Inferior parietal cortex (tissue), 1 donor: ENCODE measurements at regions not wholly inside any gene's neighbourhood (a gene's known extent, or its start where the extent isn't known, plus 50 kb on each side); places are given as distances from the start of the nearest gene placed in this dataset.

ENCODE experiments used
- DNase-seq: peaks from one replicate; pipeline ENCODE4 v3.0.0-alpha.2; 2016; ENCODE audit errors: extremely low spot score

DNA sequence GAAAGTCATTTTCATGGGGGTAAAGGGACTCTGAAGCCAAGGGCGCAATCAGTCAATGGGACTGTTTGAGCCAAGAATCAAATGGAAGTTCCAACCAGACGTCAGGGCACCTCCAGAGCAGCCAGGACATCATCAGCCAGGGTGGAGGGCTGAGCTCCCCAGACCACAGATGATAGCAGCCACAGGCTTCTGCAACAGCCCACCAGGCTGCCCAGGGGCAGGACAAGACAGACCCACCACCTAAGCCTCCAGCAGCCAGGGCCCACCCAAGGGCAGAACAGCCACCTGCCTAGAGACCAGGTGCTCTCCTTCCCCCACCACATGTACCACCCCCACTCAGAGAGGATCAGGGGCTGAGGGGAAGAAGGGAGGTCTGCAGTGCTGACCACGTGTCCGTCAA is 53.8 kb upstream of the SLC66A3 start:
- DNase-seq: no peak

DNA sequence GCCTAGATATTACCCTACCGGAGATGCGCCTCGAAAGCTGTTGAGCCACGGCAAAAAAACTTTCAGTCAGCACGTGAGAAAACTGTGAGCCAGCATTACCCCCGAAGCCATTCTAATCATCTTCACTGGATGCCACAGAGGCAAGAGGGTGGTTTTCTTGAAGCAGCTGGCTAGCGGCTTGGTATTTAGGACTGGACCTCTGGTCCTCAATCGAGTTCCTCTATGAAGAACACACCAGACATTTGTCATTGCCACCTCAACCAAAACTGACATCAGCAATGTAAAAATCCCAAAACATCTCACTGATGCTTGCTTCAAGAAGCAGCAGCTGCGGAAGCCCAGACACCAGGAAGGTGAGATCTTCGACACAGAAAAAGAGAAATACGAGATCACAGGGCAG is 52.8 kb upstream of the SLC66A3 start:
- no peak for DNase-seq

DNA sequence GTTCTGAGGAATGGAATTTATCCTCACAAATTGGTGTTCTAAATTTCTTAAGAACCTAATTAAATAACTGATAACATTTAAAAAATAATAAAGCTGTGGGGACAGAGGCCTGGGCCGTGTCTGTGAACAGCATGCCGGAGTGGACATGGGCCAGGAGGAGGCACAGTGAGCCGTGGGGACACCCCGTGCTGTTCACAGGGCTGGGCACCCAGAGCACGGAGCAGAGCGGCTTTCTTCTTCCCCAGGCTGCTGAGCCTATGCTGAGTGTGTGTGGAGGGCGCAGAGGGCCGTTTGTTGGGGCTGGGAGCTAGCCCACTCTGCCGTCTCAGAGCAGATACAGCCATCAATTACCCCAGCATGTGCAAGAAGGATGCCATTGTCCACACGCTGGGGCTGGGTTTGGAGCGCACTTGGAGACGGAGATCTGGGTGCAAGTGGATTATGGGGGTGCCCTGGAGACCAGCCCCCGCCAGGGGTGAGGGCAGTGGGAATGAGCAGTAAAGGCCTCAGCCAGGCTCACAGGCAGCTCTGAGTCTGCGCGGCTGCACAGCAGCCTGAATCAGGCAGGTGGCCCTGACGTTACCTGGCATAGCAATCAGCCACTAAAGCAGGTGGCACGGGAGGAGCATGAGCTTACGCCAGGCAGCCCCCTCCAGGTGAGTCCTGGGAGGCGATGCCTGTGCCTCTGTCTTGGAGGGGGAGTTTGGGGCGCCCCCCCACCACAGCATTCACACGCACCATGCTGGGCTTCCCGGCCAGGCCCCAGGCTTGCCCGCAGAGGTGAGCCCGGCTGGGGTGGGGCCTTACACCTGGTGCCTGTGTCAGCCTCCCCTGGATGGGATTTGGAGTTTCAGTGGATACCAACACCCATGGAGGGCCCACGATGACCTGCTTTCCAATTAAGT is 52.1 kb upstream of the SLC66A3 start:
- no peak for DNase-seq

DNA sequence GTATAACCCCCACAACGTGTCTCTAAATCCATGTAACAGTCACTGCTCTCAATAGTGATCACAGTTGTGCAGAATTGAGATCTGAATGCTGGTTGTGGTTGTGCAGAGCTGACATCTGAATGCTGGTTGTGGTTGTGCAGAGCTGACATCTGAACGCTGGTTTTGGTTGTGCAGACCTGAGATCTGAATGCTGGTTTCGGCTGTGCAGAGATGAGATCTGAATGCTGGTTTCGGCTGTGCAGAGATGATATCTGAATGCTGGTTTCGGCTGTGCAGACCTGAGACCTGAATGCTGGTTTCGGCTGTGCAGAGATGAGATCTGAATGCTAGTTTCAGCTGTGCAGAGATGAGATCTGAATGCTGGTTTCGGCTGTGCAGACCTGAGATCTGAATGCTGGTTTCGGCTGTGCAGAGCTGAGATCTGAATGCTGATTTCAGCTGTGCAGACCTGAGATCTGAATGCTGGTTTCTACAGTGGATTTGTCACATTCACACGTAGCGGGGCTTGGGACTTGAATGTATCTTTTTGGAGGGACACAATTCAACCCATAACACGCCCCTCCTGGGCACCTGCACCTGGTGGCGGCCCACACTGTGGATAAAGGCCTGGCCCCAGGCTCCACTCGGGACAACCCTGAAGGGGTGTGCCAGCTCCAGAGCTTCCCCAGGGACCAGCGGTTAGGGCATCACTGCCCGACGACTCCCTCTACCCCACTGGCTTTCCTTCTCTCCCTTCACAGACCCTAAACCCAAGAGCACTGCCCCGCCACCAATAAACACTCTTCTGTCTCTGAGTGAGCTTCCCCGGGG is 51.1 kb upstream of the SLC66A3 start:
- no peak for DNase-seq

DNA sequence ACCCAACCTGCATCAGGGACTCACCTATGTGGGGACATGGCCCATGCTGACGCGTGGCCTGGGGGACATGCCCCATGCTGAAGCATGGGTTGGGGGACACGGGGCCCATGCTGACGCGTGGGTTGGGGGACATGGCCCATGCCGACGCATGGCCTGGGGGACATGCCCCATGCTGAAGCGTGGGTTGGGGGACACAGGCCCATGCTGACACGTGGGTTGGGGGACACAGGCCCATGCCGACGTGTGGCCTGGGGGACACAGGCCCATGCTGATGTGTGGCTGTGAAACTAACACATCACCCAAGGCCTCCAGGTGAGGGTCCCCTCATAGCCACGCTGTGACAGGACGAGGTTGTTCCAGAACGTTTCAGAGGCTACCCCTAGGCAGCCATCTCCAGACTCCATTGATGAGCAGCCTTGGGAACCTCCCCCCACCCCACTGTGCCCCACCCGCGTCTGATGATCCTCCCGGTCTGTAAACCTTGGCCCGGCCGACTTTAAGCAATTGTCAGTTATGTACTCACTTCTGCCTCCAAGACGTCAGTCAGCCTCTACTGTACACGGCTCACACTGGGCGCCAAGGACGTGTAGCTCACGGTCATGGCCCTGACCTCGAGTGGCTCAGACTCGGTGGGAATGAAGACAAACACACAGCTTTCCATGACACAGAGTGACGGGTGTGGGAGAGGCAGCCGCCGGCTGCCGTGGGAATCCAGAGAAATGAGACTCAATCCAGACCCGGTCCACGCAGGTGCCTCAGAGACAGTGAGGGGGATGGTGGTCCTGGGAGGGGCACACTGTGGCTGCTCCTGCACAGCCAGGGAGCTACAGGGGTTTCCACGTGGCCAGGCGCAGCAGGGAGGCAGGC is 50.2 kb upstream of the SLC66A3 start:
- DNase-seq: no peak
